Immature natural killer cell (primary cell): ENCODE measurements at regions not wholly inside any gene's neighbourhood (a gene's known extent, or its start where the extent isn't known, plus 50 kb on each side); places are given as distances from the start of the nearest gene placed in this dataset.

Source experiments
- DNase-seq, 3 donors: peaks; one replicate each; pipeline ENCODE4 v3.0.0; 2022; ENCODE audit warnings: mixed read lengths in 1 of 3
- H3K27ac Mint-ChIP-seq, 6 donors: one replicate each; pipeline ENCODE4 v1.8.0; 2020; ENCODE audit warnings: mixed read lengths in 6 of 6, mild to moderate bottlenecking in 5 of 6, inconsistent platforms in 4 of 6, moderate library complexity in 3 of 6
- H3K27me3 Mint-ChIP-seq, 3 donors: one replicate each; pipeline ENCODE4 v1.8.0; 2020 to 2021; ENCODE audit warnings: low read depth in 3 of 3, mild to moderate bottlenecking in 3 of 3, mixed read lengths in 3 of 3, moderate library complexity in 3 of 3, inconsistent platforms in 1 of 3
- H3K36me3 Mint-ChIP-seq, 3 donors: one replicate each; pipeline ENCODE4 v1.8.0; 2020; ENCODE audit warnings: mixed read lengths in 3 of 3, inconsistent platforms in 2 of 3, mild to moderate bottlenecking in 2 of 3
- H3K4me1 Mint-ChIP-seq, 2 donors: one replicate each; pipeline ENCODE4 v1.8.0; 2020; ENCODE audit warnings: inconsistent platforms in 2 of 2, mild to moderate bottlenecking in 2 of 2, mixed read lengths in 2 of 2, moderate library complexity in 1 of 2
- H3K4me3 Mint-ChIP-seq, 5 donors: one replicate each; pipeline ENCODE4 v1.8.0; 2020; ENCODE audit warnings: mild to moderate bottlenecking in 5 of 5, mixed read lengths in 5 of 5, inconsistent platforms in 3 of 5, moderate library complexity in 3 of 5
- H3K9me3 Mint-ChIP-seq, 6 donors: one replicate each; pipeline ENCODE4 v1.8.0; 2020; ENCODE audit warnings: mild to moderate bottlenecking in 6 of 6, mixed read lengths in 6 of 6, inconsistent platforms in 4 of 6, moderate library complexity in 3 of 6

GRCh38 chr2:220191031-220191430, 563.6 kb downstream of the SLC4A3 start:
- Mint-ChIP-seq H3K36me3 (no peaks in the 10 kb centered on the region), H3K4me1 (no peaks in the 10 kb centered on the region), H3K27me3 (no peaks in the 10 kb centered on the region), H3K4me3 (no peak overlapping the region), H3K9me3 (peaks cover 0 to 9% (median 5%) of the 10 kb centered on the region in 6 donors), H3K27ac (no peak overlapping the region)
- no peak for DNase-seq

- no peak overlapping the region for H3K27ac Mint-ChIP-seq
- no peak overlapping the region for H3K4me3 Mint-ChIP-seq
- H3K9me3 Mint-ChIP-seq: peaks cover 0 to 9% (median 5%) of the 10 kb centered on the region in 6 donors
- H3K27me3 Mint-ChIP-seq: no peaks in the 10 kb centered on the region
- no peak for DNase-seq
- no peaks in the 10 kb centered on the region for H3K4me1 Mint-ChIP-seq
- no peaks in the 10 kb centered on the region for H3K36me3 Mint-ChIP-seq
Measured at GRCh38 chr2:220191737-220192136, 564.3 kb downstream of the SLC4A3 start.

GRCh38 chr2:220192994-220193753, 565.7 kb downstream of the SLC4A3 start:
- DNase-seq: no peak
- no peak overlapping the region for H3K27ac Mint-ChIP-seq
- H3K4me3 Mint-ChIP-seq: no peak overlapping the region
- peaks cover 0 to 9% (median 5%) of the 10 kb centered on the region in 6 donors for H3K9me3 Mint-ChIP-seq
- H3K4me1 Mint-ChIP-seq: no peaks in the 10 kb centered on the region
- H3K36me3 Mint-ChIP-seq: no peaks in the 10 kb centered on the region
- no peaks in the 10 kb centered on the region for H3K27me3 Mint-ChIP-seq

DNA sequence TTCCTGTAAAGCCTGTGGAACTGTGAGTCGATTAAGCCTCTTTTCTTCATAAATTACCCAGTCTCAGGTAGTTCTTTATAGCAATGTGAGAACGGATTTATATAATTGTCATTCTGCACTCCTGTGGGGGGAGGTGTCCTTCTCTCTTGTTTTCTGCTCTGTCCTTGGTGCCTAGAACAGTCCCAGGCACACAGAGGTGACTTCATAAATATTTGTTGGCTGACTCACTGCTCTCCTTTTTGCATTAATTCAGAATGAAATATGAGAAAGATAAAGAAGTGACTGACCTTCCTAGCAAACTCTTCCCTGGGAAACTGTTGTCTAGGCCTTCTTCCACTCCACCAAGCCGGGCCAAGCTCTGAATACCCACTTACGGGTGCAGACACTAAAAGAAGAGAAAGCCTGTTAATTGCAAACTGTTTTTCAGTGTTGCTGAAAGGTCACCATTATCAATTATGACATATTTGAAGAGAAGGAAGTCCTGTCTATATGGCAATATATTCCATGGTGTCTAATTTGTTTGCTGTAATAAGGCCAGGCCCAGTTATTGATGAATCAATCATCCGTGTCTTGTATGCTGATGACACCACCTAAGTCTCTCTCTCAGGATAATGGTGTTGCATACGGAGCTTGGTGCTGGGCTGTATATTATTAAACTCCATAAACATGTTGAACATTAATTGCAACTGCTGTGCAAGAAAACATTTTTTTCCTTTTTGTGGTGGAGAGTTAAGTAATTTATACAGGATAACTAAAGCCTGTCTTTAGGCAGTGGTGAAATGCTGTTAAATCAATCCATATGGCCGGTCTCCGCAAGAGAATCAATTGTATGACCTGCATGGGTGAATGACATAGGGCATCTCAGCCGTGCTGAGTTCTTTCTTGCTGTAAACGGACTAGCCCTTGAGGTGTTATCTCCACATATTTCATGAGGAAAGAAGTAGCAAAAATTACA, 567.5 kb downstream of the SLC4A3 start:
- Mint-ChIP-seq H3K9me3 (peaks cover 0 to 14% (median 7%) of the 10 kb centered on the region in 6 donors), H3K4me1 (no peaks in the 10 kb centered on the region)

DNA sequence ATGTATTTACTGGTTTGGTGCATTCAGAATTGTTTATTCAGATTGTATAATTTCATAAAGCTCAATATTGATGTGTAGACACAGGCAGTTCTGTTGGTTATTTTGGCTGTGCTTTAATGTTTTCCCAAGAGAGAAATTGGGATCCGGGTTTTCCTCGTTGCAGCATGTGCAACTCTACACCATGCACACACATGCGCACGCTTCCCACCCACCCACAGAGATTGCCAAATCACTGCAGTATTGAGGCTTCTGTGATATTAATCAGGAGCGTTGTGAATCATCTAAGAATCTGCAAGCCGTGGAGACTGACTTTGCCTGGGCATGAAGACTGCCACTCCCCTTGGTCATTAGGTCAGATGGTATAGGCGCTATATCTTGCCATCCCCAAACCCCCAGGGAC, 571.5 kb downstream of the SLC4A3 start:
- Mint-ChIP-seq H3K36me3 (no peaks in the 10 kb centered on the region), H3K27ac (no peak overlapping the region), H3K27me3 (no peaks in the 10 kb centered on the region), H3K4me1 (no peaks in the 10 kb centered on the region), H3K9me3 (peaks cover 0 to 13% (median 6%) of the 10 kb centered on the region in 6 donors), H3K4me3 (no peak overlapping the region)
- no peak for DNase-seq

More for the DNA sequence above, 567.5 kb downstream of the SLC4A3 start:
- Mint-ChIP-seq H3K4me3 (no peak overlapping the region), H3K27ac (no peak overlapping the region), H3K27me3 (no peaks in the 10 kb centered on the region), H3K36me3 (no peaks in the 10 kb centered on the region)
- no peak for DNase-seq

DNA sequence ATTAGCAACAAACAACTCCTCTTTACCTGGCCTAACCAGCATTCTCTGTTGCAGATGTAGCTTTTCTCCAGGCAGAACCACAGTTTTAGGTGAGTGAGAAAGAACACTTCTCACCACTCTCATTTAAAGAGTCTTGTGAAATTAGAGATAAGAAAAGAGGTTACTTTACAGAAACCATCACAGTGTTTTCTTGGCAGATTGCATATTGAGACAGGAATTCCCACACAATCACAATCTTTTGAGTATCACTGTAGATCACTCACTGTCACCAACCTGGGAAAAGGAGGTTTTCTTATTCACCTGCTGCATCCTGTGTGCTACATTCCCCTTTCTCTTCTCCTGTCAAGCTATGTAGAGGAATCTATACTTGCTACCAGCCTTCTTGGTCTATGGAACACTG, 574.6 kb downstream of the SLC4A3 start:
- H3K9me3 Mint-ChIP-seq: peaks cover 0 to 13% (median 4%) of the 10 kb centered on the region in 6 donors
- H3K36me3 Mint-ChIP-seq: no peaks in the 10 kb centered on the region
- H3K4me1 Mint-ChIP-seq: no peaks in the 10 kb centered on the region
- no peaks in the 10 kb centered on the region for H3K27me3 Mint-ChIP-seq
- H3K27ac Mint-ChIP-seq: no peak overlapping the region
- no peak overlapping the region for H3K4me3 Mint-ChIP-seq
- no peak for DNase-seq

GRCh38 chr2:220209093-220209492, 581.7 kb downstream of the SLC4A3 start:
- Mint-ChIP-seq H3K4me1 (no peaks in the 10 kb centered on the region), H3K9me3 (peaks cover 0 to 3% (median 0%) of the 10 kb centered on the region in 6 donors), H3K4me3 (no peak overlapping the region), H3K27me3 (peaks cover 0 to 3% (median 0%) of the 10 kb centered on the region in 3 donors), H3K27ac (no peak overlapping the region), H3K36me3 (no peaks in the 10 kb centered on the region)
- DNase-seq: no peak

DNA sequence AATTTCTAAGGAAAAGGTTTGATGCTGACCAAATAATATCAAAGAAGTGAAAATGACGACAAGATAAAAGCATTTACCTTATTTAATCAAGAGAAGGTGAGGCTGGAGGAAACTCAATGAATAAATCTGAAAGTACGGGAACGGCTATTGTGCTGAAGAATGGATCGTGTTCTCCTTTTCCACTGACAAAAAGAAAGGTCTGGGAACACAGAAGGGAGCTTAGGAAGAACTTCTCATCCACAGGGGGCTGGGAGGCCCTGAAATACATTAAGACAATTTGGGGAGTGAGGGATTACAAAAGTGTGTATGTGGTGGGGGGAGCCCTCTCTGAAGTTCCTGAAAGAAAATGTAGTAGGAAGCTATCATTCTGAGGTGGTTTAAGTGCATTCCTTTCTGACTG, 582.3 kb downstream of the SLC4A3 start:
- Mint-ChIP-seq H3K4me3 (no peak overlapping the region), H3K9me3 (peaks cover 0 to 3% (median 0%) of the 10 kb centered on the region in 6 donors), H3K36me3 (no peaks in the 10 kb centered on the region), H3K27me3 (peaks cover 0 to 3% (median 0%) of the 10 kb centered on the region in 3 donors), H3K27ac (no peak overlapping the region), H3K4me1 (no peaks in the 10 kb centered on the region)
- no peak for DNase-seq

DNA sequence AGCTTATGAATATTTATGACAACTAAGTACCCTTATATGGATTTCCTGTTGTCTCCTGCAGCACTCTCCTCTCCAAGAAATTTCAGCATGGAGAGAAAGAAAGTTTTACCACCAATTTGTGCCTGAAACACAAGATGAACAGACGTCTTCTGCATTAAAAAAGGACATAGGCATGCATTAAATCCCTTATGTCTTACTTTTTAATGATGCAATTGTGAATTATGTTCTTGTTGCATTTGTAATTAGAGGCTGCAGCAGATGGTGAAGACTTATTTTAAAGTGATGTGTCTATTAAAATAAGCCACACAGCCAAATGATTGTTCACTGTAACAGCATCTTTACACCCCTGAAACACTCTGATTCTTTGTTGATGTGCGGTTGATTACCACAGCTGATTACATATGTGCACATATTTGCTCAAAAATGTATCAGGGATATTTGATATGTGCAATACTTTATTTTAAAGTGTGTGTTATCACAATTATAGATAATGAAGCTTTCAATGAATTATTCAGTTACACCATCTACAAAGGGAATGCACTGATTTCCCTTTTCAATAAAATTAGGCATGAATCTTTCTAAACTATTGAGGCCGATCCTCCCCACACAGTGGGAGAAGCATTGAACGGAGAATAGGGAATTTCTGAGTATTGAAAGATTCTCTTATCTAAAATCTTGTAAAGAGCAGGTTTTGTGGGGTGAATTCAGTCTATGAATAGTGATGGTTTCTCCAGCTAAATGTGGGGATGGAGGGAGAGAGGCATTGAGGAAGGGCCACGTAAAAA, 585.1 kb downstream of the SLC4A3 start:
- Mint-ChIP-seq H3K36me3 (no peaks in the 10 kb centered on the region), H3K27ac (no peak overlapping the region), H3K4me3 (no peak overlapping the region), H3K9me3 (peaks cover 0 to 3% (median 0%) of the 10 kb centered on the region in 6 donors), H3K27me3 (peaks cover 0 to 3% (median 0%) of the 10 kb centered on the region in 3 donors), H3K4me1 (no peaks in the 10 kb centered on the region)
- no peak for DNase-seq

GRCh38 chr2:220215785-220216184, 588.4 kb downstream of the SLC4A3 start:
- H3K4me3 Mint-ChIP-seq: no peak overlapping the region
- H3K27ac Mint-ChIP-seq: no peak overlapping the region
- no peaks in the 10 kb centered on the region for H3K27me3 Mint-ChIP-seq

GRCh38 chr2:220219371-220219770, 591.9 kb downstream of the SLC4A3 start:
- Mint-ChIP-seq H3K4me3 (no peak overlapping the region), H3K36me3 (no peaks in the 10 kb centered on the region), H3K4me1 (no peaks in the 10 kb centered on the region), H3K27me3 (no peaks in the 10 kb centered on the region), H3K27ac (no peak overlapping the region), H3K9me3 (peaks cover 0 to 6% (median 0%) of the 10 kb centered on the region in 6 donors)
- no peak for DNase-seq

More at GRCh38 chr2:220215785-220216184, 588.4 kb downstream of the SLC4A3 start:
- no peaks in the 10 kb centered on the region for H3K36me3 Mint-ChIP-seq
- no peak for DNase-seq
- no peaks in the 10 kb centered on the region for H3K4me1 Mint-ChIP-seq
- H3K9me3 Mint-ChIP-seq: peaks cover 0 to 6% (median 0%) of the 10 kb centered on the region in 6 donors

DNA sequence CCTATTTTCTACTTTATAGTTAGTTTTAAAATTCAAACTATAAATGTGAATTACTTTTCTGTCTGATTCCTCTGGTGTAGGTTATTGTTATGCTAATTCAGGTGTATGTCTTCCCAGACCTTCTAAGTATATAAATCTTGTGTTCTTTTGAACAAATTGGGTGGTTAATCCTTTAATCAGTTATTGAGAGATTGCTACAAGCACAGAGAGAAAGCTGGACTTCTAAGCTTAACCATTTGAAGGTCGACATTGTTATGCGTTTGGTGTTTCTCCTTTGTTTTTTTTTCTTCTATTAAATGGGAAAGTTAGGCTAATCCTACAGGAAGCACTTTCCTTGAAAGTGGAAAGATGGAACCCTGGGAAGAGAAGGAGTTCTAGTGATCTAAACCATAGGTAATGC, 592.6 kb downstream of the SLC4A3 start:
- DNase-seq: no peak
- H3K9me3 Mint-ChIP-seq: peaks cover 0 to 6% (median 5%) of the 10 kb centered on the region in 6 donors
- no peaks in the 10 kb centered on the region for H3K36me3 Mint-ChIP-seq
- no peaks in the 10 kb centered on the region for H3K4me1 Mint-ChIP-seq
- no peaks in the 10 kb centered on the region for H3K27me3 Mint-ChIP-seq
- no peak overlapping the region for H3K27ac Mint-ChIP-seq
- no peak overlapping the region for H3K4me3 Mint-ChIP-seq

- Mint-ChIP-seq H3K9me3 (peaks cover 0 to 6% (median 5%) of the 10 kb centered on the region in 6 donors), H3K27me3 (no peaks in the 10 kb centered on the region), H3K4me3 (no peak overlapping the region), H3K27ac (no peak overlapping the region), H3K36me3 (no peaks in the 10 kb centered on the region), H3K4me1 (no peaks in the 10 kb centered on the region)
- DNase-seq: no peak
Measured at GRCh38 chr2:220221992-220222391, 594.6 kb downstream of the SLC4A3 start.
